ENCODE measurements at regions not wholly inside any gene's neighbourhood (a gene's known extent, or its start where the extent isn't known, plus 50 kb on each side); places are given as distances from the start of the nearest gene placed in this dataset.

GRCh38 chr6:137775227-137775626 lies 91.8 kb upstream of the TNFAIP3 start:
- ChIA-PET CTCF (no interaction called here), POLR2A (ENCODE audit: unreplicated experiment) (no interaction called here)
- Histone ChIP-seq H3K4me3 (ENCODE audit: low read length) (no peak overlapping the region), H4K20me1 (ENCODE audit: low read length) (no peaks in the 10 kb centered on the region), H3F3A (ENCODE audit: low read length, unreplicated experiment) (no peaks in the 10 kb centered on the region), H3K9me3 (ENCODE audit: low read length) (no peaks in the 10 kb centered on the region), H3K27ac (ENCODE audit: low read length) (no peak overlapping the region), H3K79me2 (ENCODE audit: low read length) (no peaks in the 10 kb centered on the region), H3K27me3 (ENCODE audit: low read length) (no peaks in the 10 kb centered on the region), H3K9me2 (replicated peaks; ENCODE audit: low read length) (no peaks in the 10 kb centered on the region), H2AFZ (ENCODE audit: low read length) (no peak overlapping the region), H3K9ac (ENCODE audit: low read length) (no peak overlapping the region), H3K36me3 (ENCODE audit: low read depth, low read length) (no peaks in the 10 kb centered on the region), H3K4me2 (ENCODE audit: low read length) (no peak overlapping the region), H3K4me1 (ENCODE audit: insufficient read depth, low read length) (peaks cover 15% of the 10 kb centered on the region)
- DNase-seq: no peak
- intact Hi-C loops (cut with micrococcal nuclease): no loop called here
- no peak for ATAC-seq
- BruUV-seq (replicated peaks): no TSS peak
- TF ChIP-seq CTCF (conservative IDR thresholded peaks at IDR 0.05; ENCODE audit: low read depth, low read length) (no peak), EZH2 (IDR thresholded peaks at IDR 0.05; ENCODE audit: low read length, unreplicated experiment) (no peak), EZH2phosphoT487 (IDR thresholded peaks at IDR 0.05; ENCODE audit: borderline replicate concordance, low read length) (no peak)

- Histone ChIP-seq H3K27me3 (ENCODE audit: low read length) (no peaks in the 10 kb centered on the region), H3K9ac (ENCODE audit: low read length) (no peak overlapping the region), H3K4me3 (ENCODE audit: low read length) (no peak overlapping the region), H3K4me2 (ENCODE audit: low read length) (no peak overlapping the region), H3K36me3 (ENCODE audit: low read depth, low read length) (no peaks in the 10 kb centered on the region), H3K9me3 (ENCODE audit: low read length) (no peaks in the 10 kb centered on the region), H2AFZ (ENCODE audit: low read length) (no peak overlapping the region), H3F3A (ENCODE audit: low read length, unreplicated experiment) (no peaks in the 10 kb centered on the region), H3K79me2 (ENCODE audit: low read length) (no peaks in the 10 kb centered on the region), H3K4me1 (ENCODE audit: insufficient read depth, low read length) (peaks cover 15% of the 10 kb centered on the region), H3K9me2 (replicated peaks; ENCODE audit: low read length) (no peaks in the 10 kb centered on the region), H4K20me1 (ENCODE audit: low read length) (no peaks in the 10 kb centered on the region), H3K27ac (ENCODE audit: low read length) (no peak overlapping the region)
- ChIA-PET POLR2A (ENCODE audit: unreplicated experiment) (no interaction called here), CTCF (no interaction called here)
- DNase-seq (no peak), ATAC-seq (no peak)
- TF ChIP-seq EZH2phosphoT487 (IDR thresholded peaks at IDR 0.05; ENCODE audit: borderline replicate concordance, low read length) (no peak), CTCF (conservative IDR thresholded peaks at IDR 0.05; ENCODE audit: low read depth, low read length) (no peak), EZH2 (IDR thresholded peaks at IDR 0.05; ENCODE audit: low read length, unreplicated experiment) (no peak)
- no TSS peak for BruUV-seq (replicated peaks)
- intact Hi-C loops (cut with micrococcal nuclease): no loop called here
These were observed 91.3 kb upstream of the TNFAIP3 start for GRCh38 chr6:137775720-137776119.

GRCh38 chr6:137776256-137776655 lies 90.8 kb upstream of the TNFAIP3 start:
- no peaks in the 10 kb centered on the region for H3K9me2 ChIP-seq (replicated peaks; ENCODE audit: low read length)
- no TSS peak for BruUV-seq (replicated peaks)
- H3K4me3 ChIP-seq (ENCODE audit: low read length): no peak overlapping the region
- no peak for DNase-seq
- H3F3A ChIP-seq (ENCODE audit: low read length, unreplicated experiment): no peaks in the 10 kb centered on the region
- intact Hi-C loops (cut with micrococcal nuclease): no loop called here
- POLR2A ChIA-PET (ENCODE audit: unreplicated experiment): interaction anchor here (0.7 kb wide), 1 partner anchor 23 kb away, joined by 3 read pairs; no protein-coding TSS in a partner anchor
- no peaks in the 10 kb centered on the region for H3K36me3 ChIP-seq (ENCODE audit: low read depth, low read length)
- peaks cover 15% of the 10 kb centered on the region for H3K4me1 ChIP-seq (ENCODE audit: insufficient read depth, low read length)
- H2AFZ ChIP-seq (ENCODE audit: low read length): peak overlapping the region; percentile 71; the same call in 1 of the 2 replicates
- no peak for ATAC-seq
- H3K4me2 ChIP-seq (ENCODE audit: low read length): peak overlapping the region; percentile 75
- H3K79me2 ChIP-seq (ENCODE audit: low read length): no peaks in the 10 kb centered on the region
- no peak for TF ChIP-seq EZH2phosphoT487 (IDR thresholded peaks at IDR 0.05; ENCODE audit: borderline replicate concordance, low read length)
- TF ChIP-seq EZH2 (IDR thresholded peaks at IDR 0.05; ENCODE audit: low read length, unreplicated experiment): no peak
- no peak for TF ChIP-seq CTCF (conservative IDR thresholded peaks at IDR 0.05; ENCODE audit: low read depth, low read length)
- H3K27ac ChIP-seq (ENCODE audit: low read length): no peak overlapping the region
- CTCF ChIA-PET: no interaction called here
- H3K9ac ChIP-seq (ENCODE audit: low read length): no peak overlapping the region
- H4K20me1 ChIP-seq (ENCODE audit: low read length): no peaks in the 10 kb centered on the region
- H3K27me3 ChIP-seq (ENCODE audit: low read length): no peaks in the 10 kb centered on the region
- no peaks in the 10 kb centered on the region for H3K9me3 ChIP-seq (ENCODE audit: low read length)

All from PC-3 (cell line).